ENCODE measurements at regions not wholly inside any gene's neighbourhood (a gene's known extent, or its start where the extent isn't known, plus 50 kb on each side); places are given as distances from the start of the nearest gene placed in this dataset.

- TF ChIP-seq CTCF (IDR thresholded peaks at IDR 0.05; ENCODE audit: low read length) (no peak), EZH2 (IDR thresholded peaks at IDR 0.05; ENCODE audit: borderline replicate concordance, low read length) (no peak)
These were observed 199.7 kb upstream of the CNTN3 start for GRCh38 chr3:74814181-74814580.

All from OCI-LY1 (cell line).